GM12801 (cell line): ENCODE measurements at regions not wholly inside any gene's neighbourhood (a gene's known extent, or its start where the extent isn't known, plus 50 kb on each side); places are given as distances from the start of the nearest gene placed in this dataset.

ENCODE experiments used
- CTCF ChIP-seq: IDR thresholded peaks from one replicate; pipeline ENCODE4 v1.5.1; 2011; ENCODE audit warnings: control low read depth; ENCODE audit not compliant: insufficient read length; ENCODE audit errors: extremely low read depth

- TF ChIP-seq CTCF = no peak
Observed at GRCh38 chr13:39941236-39941635, 285.8 kb downstream of the COG6 start.

GRCh38 chr13:39941911-39942551 is 286.6 kb downstream of the COG6 start:
- TF ChIP-seq CTCF = no peak

- TF ChIP-seq CTCF = peak; percentile 92
Observed at GRCh38 chr13:39942552-39943273, 287.3 kb downstream of the COG6 start.

- no peak for TF ChIP-seq CTCF
Observed at GRCh38 chr13:39943711-39944110, 288.2 kb downstream of the COG6 start.

GRCh38 chr13:39945226-39945625 is 289.8 kb downstream of the COG6 start:
- no peak for TF ChIP-seq CTCF

- TF ChIP-seq CTCF = no peak
Observed at GRCh38 chr13:39946769-39947168, 291.3 kb downstream of the COG6 start.

GRCh38 chr13:39951301-39951700 is 295.8 kb downstream of the COG6 start:
- TF ChIP-seq CTCF = no peak
